Activated naive CD8-positive, alpha-beta T cell treated with anti-CD3 and anti-CD28 coated beads, Interleukin-2, amount 50 U/mL, for 24 hours (primary cell): ENCODE measurements at regions not wholly inside any gene's neighbourhood (a gene's known extent, or its start where the extent isn't known, plus 50 kb on each side); places are given as distances from the start of the nearest gene placed in this dataset.
"Not testable (repeated sequence)": the region's sequence is repeated elsewhere in the genome, so short reads cannot be mapped to it uniquely, and the experiment has no call there.

Experiments used
- ATAC-seq: fragments of 150-1000 bp; cut with Tn5 transposase; one replicate; pipeline ENCODE4 v1.10.0; 2021
- DNase-seq: peaks from one replicate; pipeline ENCODE4 v3.0.0; 2021
- H3K27ac Mint-ChIP-seq: one replicate; pipeline ENCODE4 v1.8.0; 2021; ENCODE audit warnings: mild to moderate bottlenecking, mixed read lengths
- H3K27me3 Mint-ChIP-seq: one replicate; pipeline ENCODE4 v1.8.0; 2021; ENCODE audit warnings: mixed read lengths
- H3K36me3 Mint-ChIP-seq: one replicate; pipeline ENCODE4 v1.8.0; 2021; ENCODE audit warnings: low read depth, mixed read lengths
- H3K4me1 Mint-ChIP-seq: one replicate; pipeline ENCODE4 v1.8.0; 2021; ENCODE audit warnings: mixed read lengths
- H3K4me3 Mint-ChIP-seq: one replicate; pipeline ENCODE4 v1.8.0; 2021; ENCODE audit warnings: mild to moderate bottlenecking, moderate library complexity, mixed read lengths
- H3K9me3 Mint-ChIP-seq: one replicate; pipeline ENCODE4 v1.8.0; 2021; ENCODE audit warnings: mixed read lengths

DNA sequence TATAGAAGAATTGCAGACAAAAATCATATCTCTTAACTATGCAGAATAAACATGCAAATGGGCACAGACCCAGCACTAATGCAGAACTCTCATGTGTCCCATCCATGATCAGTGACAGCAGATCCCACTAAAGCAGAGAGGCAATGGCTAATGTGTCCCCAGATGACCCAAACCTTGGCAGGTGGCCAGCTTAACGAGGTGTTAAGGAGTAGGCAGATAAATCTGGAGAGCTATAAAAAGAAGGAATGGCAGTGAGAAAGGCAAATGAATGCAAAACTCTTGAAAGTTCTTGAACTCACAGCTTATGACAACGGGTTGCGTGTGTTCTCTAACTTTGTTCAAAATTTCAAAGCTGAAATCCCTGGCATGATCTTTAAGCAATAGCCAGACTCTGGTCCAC lies 265.4 kb downstream of the RASEF start:
- Mint-ChIP-seq H3K36me3 (no peaks in the 10 kb centered on the region), H3K4me3 (no peak overlapping the region), H3K9me3 (no peaks in the 10 kb centered on the region), H3K4me1 (no peaks in the 10 kb centered on the region), H3K27ac (no peak overlapping the region), H3K27me3 (no peaks in the 10 kb centered on the region)
- no peak for ATAC-seq
- DNase-seq, result no peak

DNA sequence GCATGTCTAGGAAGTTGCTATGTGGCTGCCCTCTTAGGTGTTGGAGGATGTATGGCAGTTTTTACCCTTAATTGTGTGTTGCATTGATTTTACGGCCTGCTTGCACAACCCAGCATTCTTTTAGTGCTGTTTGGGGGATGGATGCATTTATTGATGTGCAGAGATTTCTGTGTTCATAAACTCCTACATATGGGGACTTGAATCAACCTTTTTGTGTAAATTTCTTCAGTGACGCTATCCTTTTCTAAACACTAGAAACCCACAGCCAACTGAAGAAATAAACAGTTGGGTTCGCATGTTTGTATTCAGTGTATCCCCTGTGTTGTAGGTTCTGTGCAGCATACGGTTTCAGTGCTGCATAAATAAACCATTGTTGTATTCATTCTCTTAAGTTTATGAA lies 263.7 kb downstream of the RASEF start:
- Mint-ChIP-seq H3K9me3 (no peaks in the 10 kb centered on the region), H3K4me3 (no peak overlapping the region), H3K4me1 (no peaks in the 10 kb centered on the region), H3K27ac (no peak overlapping the region), H3K27me3 (no peaks in the 10 kb centered on the region), H3K36me3 (no peaks in the 10 kb centered on the region)
- ATAC-seq (no peak), DNase-seq (no peak)

GRCh38 chr9:82805027-82805426 lies 257.9 kb downstream of the RASEF start:
- peaks cover 4% of the 10 kb centered on the region for H3K9me3 Mint-ChIP-seq
- no peaks in the 10 kb centered on the region for H3K27me3 Mint-ChIP-seq
- no peak for DNase-seq
- no peak overlapping the region for H3K4me3 Mint-ChIP-seq
- no peak for ATAC-seq
- H3K36me3 Mint-ChIP-seq, result no peaks in the 10 kb centered on the region
- no peaks in the 10 kb centered on the region for H3K4me1 Mint-ChIP-seq
- H3K27ac Mint-ChIP-seq, result no peak overlapping the region

DNA sequence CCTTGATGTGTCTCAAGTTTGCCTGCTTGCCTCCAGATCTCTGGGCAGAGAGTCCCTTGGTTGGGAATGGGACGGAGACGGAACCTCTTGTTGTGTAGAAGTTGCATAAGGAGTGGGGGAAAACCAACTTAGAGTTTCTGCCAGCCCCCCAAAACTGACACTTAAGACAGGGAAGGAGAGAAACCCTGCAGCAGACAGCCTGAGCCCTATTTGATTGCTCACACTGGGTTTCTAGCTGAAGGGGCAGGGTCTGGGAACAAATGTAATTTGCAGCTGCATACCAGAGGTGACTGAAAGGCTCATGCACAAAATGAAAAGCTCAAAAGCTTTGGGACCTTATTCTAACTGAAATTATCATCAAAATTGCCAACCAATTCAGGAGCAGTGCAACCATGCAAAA lies 254.5 kb downstream of the RASEF start:
- no peak for DNase-seq
- Mint-ChIP-seq H3K27ac (no peak overlapping the region), H3K27me3 (no peaks in the 10 kb centered on the region), H3K9me3 (peaks cover 4% of the 10 kb centered on the region), H3K4me3 (no peak overlapping the region), H3K4me1 (no peaks in the 10 kb centered on the region), H3K36me3 (no peaks in the 10 kb centered on the region)
- no peak for ATAC-seq

GRCh38 chr9:82810915-82811314 lies 252.0 kb downstream of the RASEF start:
- Mint-ChIP-seq H3K36me3 (no peaks in the 10 kb centered on the region), H3K27ac (no peak overlapping the region), H3K9me3 (peaks cover 4% of the 10 kb centered on the region), H3K4me3 (no peak overlapping the region), H3K4me1 (no peaks in the 10 kb centered on the region), H3K27me3 (no peaks in the 10 kb centered on the region)
- ATAC-seq, result no peak
- no peak for DNase-seq

DNA sequence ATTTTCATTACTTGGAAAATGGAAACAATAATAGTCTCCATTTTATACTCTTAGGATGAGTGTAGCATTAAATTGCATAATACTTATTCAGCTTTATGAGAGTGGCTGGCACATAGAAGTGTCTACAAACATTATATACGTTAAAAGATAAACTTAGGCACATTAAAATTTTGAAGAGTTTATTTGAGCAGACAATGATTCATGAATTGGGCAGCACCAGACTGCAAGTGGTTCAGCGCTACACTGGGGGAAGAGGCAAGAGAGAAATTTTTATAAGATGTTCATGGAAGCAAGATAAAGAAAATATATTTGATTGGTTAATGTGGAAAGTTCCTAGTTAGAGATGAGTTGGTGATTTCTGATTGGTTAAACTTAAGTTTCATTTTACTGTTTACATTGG lies 243.7 kb downstream of the RASEF start:
- Mint-ChIP-seq H3K27ac (no peak overlapping the region), H3K4me3 (no peak overlapping the region), H3K36me3 (no peaks in the 10 kb centered on the region), H3K27me3 (no peaks in the 10 kb centered on the region), H3K9me3 (no peaks in the 10 kb centered on the region), H3K4me1 (no peaks in the 10 kb centered on the region)
- ATAC-seq (no peak), DNase-seq (no peak)

GRCh38 chr9:82820186-82820585 lies 242.8 kb downstream of the RASEF start:
- no peaks in the 10 kb centered on the region for H3K4me1 Mint-ChIP-seq
- ATAC-seq (no peak), DNase-seq (no peak)
- no peak overlapping the region for H3K27ac Mint-ChIP-seq
- no peak overlapping the region for H3K4me3 Mint-ChIP-seq
- no peaks in the 10 kb centered on the region for H3K27me3 Mint-ChIP-seq
- no peaks in the 10 kb centered on the region for H3K36me3 Mint-ChIP-seq
- H3K9me3 Mint-ChIP-seq, result no peaks in the 10 kb centered on the region

DNA sequence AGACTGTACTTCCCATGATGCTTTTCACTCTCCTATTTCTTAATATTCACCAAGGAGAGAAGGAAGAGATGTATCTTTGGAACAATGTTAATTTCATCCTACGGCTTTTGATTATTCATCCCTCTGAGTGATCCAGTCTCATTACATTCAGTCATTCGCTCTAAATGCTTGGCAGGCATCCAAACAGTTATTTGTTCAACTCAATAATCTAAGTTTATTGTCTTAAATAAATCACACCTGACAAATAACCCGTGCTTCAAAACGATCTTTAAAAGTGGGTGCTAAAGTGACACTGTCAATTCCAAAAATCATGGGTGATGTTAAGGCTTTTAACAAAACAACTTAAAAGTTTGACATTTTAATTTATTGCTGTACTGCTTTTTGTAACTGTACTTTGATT lies 233.1 kb downstream of the RASEF start:
- no peaks in the 10 kb centered on the region for H3K27me3 Mint-ChIP-seq
- DNase-seq, result no peak
- H3K36me3 Mint-ChIP-seq, result no peaks in the 10 kb centered on the region
- no peaks in the 10 kb centered on the region for H3K4me1 Mint-ChIP-seq
- no peak overlapping the region for H3K27ac Mint-ChIP-seq
- H3K4me3 Mint-ChIP-seq, result no peak overlapping the region
- ATAC-seq, result no peak
- H3K9me3 Mint-ChIP-seq, result peaks cover 5% of the 10 kb centered on the region

GRCh38 chr9:82865524-82865923 lies 197.4 kb downstream of the RASEF start:
- Mint-ChIP-seq H3K27me3 (no peaks in the 10 kb centered on the region), H3K4me3 (no peak overlapping the region), H3K36me3 (no peaks in the 10 kb centered on the region), H3K9me3 (peaks cover 9% of the 10 kb centered on the region), H3K27ac (no peak overlapping the region), H3K4me1 (no peaks in the 10 kb centered on the region)
- ATAC-seq (no peak), DNase-seq (no peak)

DNA sequence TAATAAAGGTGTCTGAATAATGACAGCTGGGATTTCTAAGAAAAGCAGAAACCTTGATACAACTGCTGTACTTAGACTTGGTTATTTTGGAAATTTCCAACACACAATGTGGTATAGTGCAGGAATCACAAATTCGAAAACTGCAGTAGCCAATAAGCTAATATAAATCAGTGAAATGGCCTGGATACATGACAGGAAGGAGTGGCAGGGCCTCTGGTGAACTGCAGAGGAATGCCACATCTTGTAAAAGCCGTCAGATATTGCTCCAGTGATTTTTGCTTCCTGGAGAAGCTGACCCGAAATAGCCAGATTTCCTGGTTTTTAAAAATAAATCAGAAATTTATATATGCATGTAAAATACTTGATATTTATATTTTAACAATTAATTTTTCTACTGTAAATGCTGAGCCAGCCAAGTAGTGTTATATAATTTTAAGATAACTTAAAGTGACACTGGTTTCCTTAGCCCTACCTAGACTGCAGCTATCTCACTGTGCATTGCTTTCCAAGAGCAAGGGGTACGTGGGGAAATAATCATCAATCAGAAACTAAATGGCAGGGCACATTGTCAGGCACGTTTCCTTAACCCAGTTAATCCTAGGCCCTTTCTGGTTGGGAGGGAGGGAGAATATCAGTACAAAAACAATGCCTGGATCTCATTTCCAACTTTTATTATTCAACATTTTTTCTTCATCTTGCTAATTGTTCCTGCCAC lies 182.4 kb downstream of the RASEF start:
- Mint-ChIP-seq H3K27ac (no peak overlapping the region), H3K27me3 (no peaks in the 10 kb centered on the region), H3K4me1 (no peaks in the 10 kb centered on the region), H3K4me3 (no peak overlapping the region), H3K36me3 (no peaks in the 10 kb centered on the region), H3K9me3 (no peaks in the 10 kb centered on the region)
- DNase-seq (no peak), ATAC-seq (no peak)

GRCh38 chr9:82882138-82882537 lies 180.8 kb downstream of the RASEF start:
- H3K27ac Mint-ChIP-seq, result no peak overlapping the region
- H3K27me3 Mint-ChIP-seq, result no peaks in the 10 kb centered on the region
- H3K4me1 Mint-ChIP-seq, result no peaks in the 10 kb centered on the region
- H3K36me3 Mint-ChIP-seq, result no peaks in the 10 kb centered on the region
- no peaks in the 10 kb centered on the region for H3K9me3 Mint-ChIP-seq
- no peak for DNase-seq
- ATAC-seq, result no peak
- H3K4me3 Mint-ChIP-seq, result no peak overlapping the region

GRCh38 chr9:82882748-82883147 lies 180.2 kb downstream of the RASEF start:
- H3K36me3 Mint-ChIP-seq, result no peaks in the 10 kb centered on the region
- H3K27ac Mint-ChIP-seq, result no peak overlapping the region

DNA sequence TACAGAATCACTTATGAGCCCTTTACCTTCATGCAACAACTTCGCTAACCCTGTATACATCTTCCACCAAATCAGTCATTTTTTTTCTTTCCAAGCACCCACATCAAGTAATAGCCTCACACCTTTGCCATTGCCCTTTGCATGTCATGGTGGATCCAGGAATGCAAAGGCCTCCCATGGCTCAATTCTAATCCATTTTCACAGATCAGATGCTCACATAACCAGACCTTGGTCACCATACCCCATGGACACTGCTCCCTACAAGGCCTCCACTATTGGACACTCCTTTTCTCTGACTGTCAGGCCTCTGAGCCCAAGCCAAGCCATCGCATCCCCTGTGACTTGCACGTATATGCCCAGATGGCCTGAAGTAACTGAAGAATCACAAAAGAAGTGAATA lies 179.5 kb downstream of the RASEF start:
- DNase-seq (no peak), ATAC-seq (no peak)
- Mint-ChIP-seq H3K27me3 (no peaks in the 10 kb centered on the region), H3K27ac (no peak overlapping the region), H3K36me3 (no peaks in the 10 kb centered on the region), H3K9me3 (no peaks in the 10 kb centered on the region), H3K4me1 (no peaks in the 10 kb centered on the region), H3K4me3 (no peak overlapping the region)

More at GRCh38 chr9:82882748-82883147, 180.2 kb downstream of the RASEF start:
- no peak overlapping the region for H3K4me3 Mint-ChIP-seq
- DNase-seq (no peak), ATAC-seq (no peak)
- no peaks in the 10 kb centered on the region for H3K9me3 Mint-ChIP-seq
- H3K27me3 Mint-ChIP-seq, result no peaks in the 10 kb centered on the region
- H3K4me1 Mint-ChIP-seq, result no peaks in the 10 kb centered on the region

- H3K27ac Mint-ChIP-seq, DNase-seq, H3K36me3 Mint-ChIP-seq, H3K4me1 Mint-ChIP-seq, H3K27me3 Mint-ChIP-seq, H3K4me3 Mint-ChIP-seq, ATAC-seq, H3K9me3 Mint-ChIP-seq: not testable (repeated sequence)
These were observed 179.0 kb downstream of the RASEF start for GRCh38 chr9:82883974-82884373.

DNA sequence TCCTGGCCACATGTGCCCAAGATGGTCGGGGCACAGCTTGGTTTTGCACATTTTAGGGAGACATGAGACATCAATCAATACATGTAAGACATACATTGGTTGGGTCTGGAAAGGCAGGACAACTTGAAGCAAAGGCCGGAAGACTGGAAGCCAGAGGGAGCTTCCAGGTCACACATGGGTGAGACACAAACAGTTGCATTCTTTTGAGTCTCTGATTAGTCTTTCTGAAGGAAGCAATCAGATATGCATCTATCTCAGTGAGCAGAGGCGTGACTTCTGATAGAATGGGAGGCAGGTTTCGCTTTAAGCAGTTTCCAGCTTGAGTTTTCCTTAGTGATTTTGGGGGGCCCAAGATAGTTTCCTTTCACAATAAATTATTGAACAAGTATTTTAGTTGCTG lies 172.5 kb downstream of the RASEF start:
- ATAC-seq, result no peak
- H3K4me3 Mint-ChIP-seq, result no peak overlapping the region
- no peaks in the 10 kb centered on the region for H3K4me1 Mint-ChIP-seq
- H3K27me3 Mint-ChIP-seq, result no peaks in the 10 kb centered on the region
- no peaks in the 10 kb centered on the region for H3K36me3 Mint-ChIP-seq
- no peak overlapping the region for H3K27ac Mint-ChIP-seq
- no peak for DNase-seq
- no peaks in the 10 kb centered on the region for H3K9me3 Mint-ChIP-seq

DNA sequence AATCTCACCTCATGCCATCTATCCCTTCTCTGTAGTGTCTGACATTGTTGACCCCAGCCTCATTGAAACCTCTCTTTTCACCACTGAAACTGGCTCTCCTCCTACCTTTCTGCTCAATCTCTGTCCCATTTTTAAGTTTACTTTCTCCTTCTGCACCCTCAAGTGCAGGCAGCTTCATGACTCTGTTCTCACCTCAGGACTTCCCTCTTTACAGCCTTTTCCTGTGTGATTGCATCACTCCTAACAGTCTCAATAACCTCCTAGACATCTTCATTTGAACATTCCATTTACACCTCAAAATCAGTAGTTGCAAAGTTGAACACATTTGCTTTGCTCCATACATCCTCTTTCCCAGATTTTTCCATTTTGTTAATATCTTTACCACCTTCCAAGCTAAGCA lies 172.1 kb downstream of the RASEF start:
- DNase-seq, result no peak
- Mint-ChIP-seq H3K4me1 (no peaks in the 10 kb centered on the region), H3K9me3 (no peaks in the 10 kb centered on the region), H3K4me3 (no peak overlapping the region), H3K27me3 (no peaks in the 10 kb centered on the region), H3K36me3 (no peaks in the 10 kb centered on the region), H3K27ac (no peak overlapping the region)
- no peak for ATAC-seq
